HepG2 (cell line): ENCODE measurements at regions not wholly inside any gene's neighbourhood (a gene's known extent, or its start where the extent isn't known, plus 50 kb on each side); places are given as distances from the start of the nearest gene placed in this dataset.
A peak's percentile ranks its signal among the peaks of the same experiment; 100 is the strongest.

Experiments
- ATAC-seq: fragments of 200-7000 bp; cut with Tn5 transposase; 3 replicates; pipeline ENCODE4 v1.9.1; 2020; ENCODE audit warnings: mild to moderate bottlenecking, moderate library complexity
- BruUV-seq: library from RNA; stranded (reverse); fragments of 400-500 nt; replicated peaks from 2 replicates; lab custom pipeline; 2021; lab: Mats Ljungman, UMichigan
- CTCF ChIA-PET: fragments of 300-600 bp; formaldehyde crosslinking; extraction: SDS; loops from one replicate; lab custom pipeline; 2021; ENCODE audit warnings: low total read pairs, inconsistent platforms, low intra/inter-chr PET ratio; lab: Yijun Ruan, JAX
- POLR2A ChIA-PET: fragments of 350-600 bp; sonication (Branson Sonifier 250); formaldehyde crosslinking; loops from one replicate; lab custom pipeline; 2020; ENCODE audit warnings: antibody characterized with exemption, inconsistent platforms; lab: Yijun Ruan, JAX
- DNase-seq: peaks from one replicate; pipeline ENCODE4 v3.0.0-alpha.2; 2015; ENCODE audit warnings: low spot score
- FAIRE-seq: peaks from 3 replicates; lab custom pipeline; 2011; peaks lifted over from hg19 to GRCh38; lab: Jason Lieb, UNC
- H2AFZ ChIP-seq: one replicate; pipeline ENCODE4 v1.6.1; 2011; ENCODE audit warnings: low read length, inconsistent platforms
- H3K27ac ChIP-seq: fragments of 300-600 bp; 3 replicates; pipeline ENCODE4 v1.8.0; 2011; ENCODE audit warnings: mixed run types, mild to moderate bottlenecking, mixed read lengths, low read length, inconsistent platforms; ENCODE audit not compliant: insufficient read depth; ENCODE audit errors: extremely low read length
- H3K27me3 ChIP-seq, 2 experiments: fragments of 200-600 bp in 1 of 2; 2 replicates in 1 of 2; 3 replicates in 1 of 2; pipeline versions ENCODE4 v1.6.0 to v1.8.0; 2011; ENCODE audit warnings: low read length in 2 of 2, mild to moderate bottlenecking in 2 of 2, moderate library complexity in 2 of 2, inconsistent platforms in 1 of 2; ENCODE audit not compliant: insufficient read depth in 2 of 2, control insufficient read depth in 1 of 2
- H3K36me3 ChIP-seq, 2 experiments: fragments of 200-600 bp in 1 of 2; replicated peaks in 1 of 2; 2 replicates in 1 of 2; 3 replicates in 1 of 2; pipeline versions ENCODE4 v1.5.1 to v1.8.0; 2011; ENCODE audit warnings: low read length in 2 of 2, inconsistent platforms in 1 of 2; ENCODE audit not compliant: insufficient read depth in 2 of 2, control insufficient read depth in 1 of 2
- H3K4me1 ChIP-seq: 2 replicates; pipeline ENCODE4 v1.5.1; 2012; ENCODE audit warnings: low read length, inconsistent platforms; ENCODE audit not compliant: insufficient read depth
- H3K4me2 ChIP-seq: 2 replicates; pipeline ENCODE4 v1.6.0; 2011; ENCODE audit warnings: low read depth, low read length, inconsistent platforms
- H3K4me3 ChIP-seq, 3 experiments: fragments of 200-600 bp in 1 of 3; sonication (generic), shearing (Covaris generic) in 1 of 3; replicated peaks in 1 of 3; 2 replicates each; pipeline ENCODE4 v1.5.1; 2011 to 2016; ENCODE audit warnings: low read length in 3 of 3, inconsistent platforms in 2 of 3, low read depth in 2 of 3, mild to moderate bottlenecking in 2 of 3, control low read depth in 1 of 3, mixed read lengths in 1 of 3; ENCODE audit not compliant: insufficient read depth in 1 of 3
- H3K79me2 ChIP-seq: one replicate; pipeline ENCODE4 v1.6.1; 2011; ENCODE audit warnings: low read length, inconsistent platforms; ENCODE audit not compliant: insufficient read depth
- H3K9ac ChIP-seq: 2 replicates; pipeline ENCODE4 v1.6.0; 2011; ENCODE audit warnings: mild to moderate bottlenecking, low read depth, low read length, inconsistent platforms; ENCODE audit not compliant: insufficient read depth
- H3K9me3 ChIP-seq: 2 replicates; pipeline ENCODE4 v1.5.1; 2012; ENCODE audit warnings: mild to moderate bottlenecking, low read length
- H4K20me1 ChIP-seq: 2 replicates; pipeline ENCODE4 v1.6.0; 2011; ENCODE audit warnings: inconsistent platforms, mild to moderate bottlenecking, low read length, moderate library complexity; ENCODE audit not compliant: insufficient read depth
- AGO1 ChIP-seq: fragments of 200-400 bp; formaldehyde crosslinking; IDR thresholded peaks from 2 replicates; pipeline ENCODE4 v1.6.1; 2017; ENCODE audit warnings: mild to moderate bottlenecking, low read depth, low read length, moderate library complexity; ENCODE audit not compliant: poor library complexity, severe bottlenecking
- BRCA1 ChIP-seq: sonication (generic); formaldehyde crosslinking; IDR thresholded peaks from 2 replicates; pipeline ENCODE4 v1.4.0; 2020; ENCODE audit warnings: missing genetic modification reagents
- CTCF ChIP-seq: sonication (generic); formaldehyde crosslinking; IDR thresholded peaks from 2 replicates; pipeline ENCODE4 v1.5.0; 2020; ENCODE audit warnings: mild to moderate bottlenecking, missing genetic modification reagents, moderate library complexity
- DMAP1 ChIP-seq: IDR thresholded peaks from 2 replicates; pipeline ENCODE4 v1.6.1; 2016
- PRMT3 ChIP-seq: sonication (generic); formaldehyde crosslinking; IDR thresholded peaks from 2 replicates; pipeline ENCODE4 v1.8.1; 2022; ENCODE audit warnings: low read depth, mild to moderate bottlenecking, moderate library complexity, missing genetic modification reagents, borderline replicate concordance
- SNAPC4 ChIP-seq: sonication (generic); formaldehyde crosslinking; IDR thresholded peaks from 2 replicates; pipeline ENCODE4 v1.4.0; 2020; ENCODE audit warnings: mild to moderate bottlenecking, missing genetic modification reagents
- STAG1 ChIP-seq: sonication (generic); formaldehyde crosslinking; IDR thresholded peaks from 2 replicates; pipeline ENCODE4 v1.4.0; 2020; ENCODE audit warnings: missing genetic modification reagents
- ZBTB43 ChIP-seq: sonication (generic); formaldehyde crosslinking; conservative IDR thresholded peaks from 2 replicates; pipeline ENCODE4 v1.4.0; 2020; ENCODE audit warnings: missing genetic modification reagents
- ZNF598 ChIP-seq: sonication (generic); formaldehyde crosslinking; IDR thresholded peaks from 2 replicates; pipeline ENCODE4 v1.5.1; 2020; ENCODE audit warnings: mild to moderate bottlenecking, missing genetic modification reagents, borderline replicate concordance
- ZNF616 ChIP-seq: sonication (generic); formaldehyde crosslinking; IDR thresholded peaks from 2 replicates; pipeline ENCODE4 v1.5.0; 2020; ENCODE audit warnings: low read depth, mild to moderate bottlenecking, missing genetic modification reagents
- in situ Hi-C: cut with HindIII; loops from 2 replicates; pipeline ENCODE4 v1.10.0; 2017; ENCODE audit warnings: low pct_unique_long_range_greater_than_20kb; ENCODE audit not compliant: extremely low pct_ligation_motif_present
- intact Hi-C: fragments of 100-400 bp; cut with micrococcal nuclease; formaldehyde crosslinking; loops from one replicate; pipeline ENCODE4 v1.10.0; 2022; ENCODE audit not compliant: unreplicated experiment

- DNase-seq (no peak), FAIRE-seq (no peak), ATAC-seq (no peak)
- no peak overlapping the region for H3K27ac ChIP-seq
- in situ Hi-C loops, result no loop called here
- no peaks in the 10 kb centered on the region for H4K20me1 ChIP-seq
- no peak for TF ChIP-seq ZBTB43
- no peak for TF ChIP-seq ZNF616 (CRISPR knock-in tag)
- peak; percentile 28 for TF ChIP-seq STAG1 (CRISPR knock-in tag)
- no peak for TF ChIP-seq BRCA1
- peak; percentile 36 for TF ChIP-seq CTCF (CRISPR knock-in tag)
- TF ChIP-seq AGO1, result no peak
- no peak for TF ChIP-seq SNAPC4 (CRISPR knock-in tag)
- no peak for TF ChIP-seq ZNF598 (CRISPR knock-in tag)
- no peak for TF ChIP-seq DMAP1 (CRISPR knock-in tag)
- TF ChIP-seq PRMT3 (CRISPR knock-in tag), result no peak
- H3K4me3 ChIP-seq, result no peak overlapping the region
- no peak overlapping the region for H2AFZ ChIP-seq
- H3K4me1 ChIP-seq, result no peaks in the 10 kb centered on the region
- no peaks in the 10 kb centered on the region for H3K36me3 ChIP-seq
- no peak overlapping the region for H3K9ac ChIP-seq
- H3K4me2 ChIP-seq, result no peak overlapping the region
- BruUV-seq, result no TSS peak
- intact Hi-C loops, result no loop called here
- no peaks in the 10 kb centered on the region for H3K79me2 ChIP-seq
- H3K9me3 ChIP-seq, result no peaks in the 10 kb centered on the region
- CTCF ChIA-PET, result no interaction called here
- POLR2A ChIA-PET, result no interaction called here
- no peaks in the 10 kb centered on the region for H3K27me3 ChIP-seq
Observed at GRCh38 chr5:28779161-28779754, 1740.9 kb upstream of the CDH9 start.
